ENCODE measurements at regions not wholly inside any gene's neighbourhood (a gene's known extent, or its start where the extent isn't known, plus 50 kb on each side); places are given as distances from the start of the nearest gene placed in this dataset.

GRCh38 chr3:162292409-162292808, 795.8 kb downstream of the OTOL1 start:
- whole genome bisulfite sequencing (ENCODE audit: missing lambda C conversion rate): 41% methylated on average over 1 of the region's 1 CpG
- POLR2A ChIA-PET: no interaction called here

GRCh38 chr3:162295323-162295983, 798.8 kb downstream of the OTOL1 start:
- WGBS (ENCODE audit: missing lambda C conversion rate): 2% methylated on average over 6 of the region's 6 CpGs
- peaks cover 22% of the 10 kb centered on the region for H3K4me1 ChIP-seq
- peak; percentile 100 for ATAC-seq
- peak; percentile 74 for FAIRE-seq
- peak; percentile 52 to 91 for DNase-seq (ENCODE audit: low read depth in 1 of 2, low spot score in 1 of 2)
- H3K27ac ChIP-seq: peak overlapping the region; percentile 80 to 93
- no peak overlapping the region for H3K4me3 ChIP-seq
- peak; percentile 99 for TF ChIP-seq MAFK (IDR thresholded peaks at IDR 0.05; ENCODE audit: partially characterized antibody)
- TF ChIP-seq NFE2L2 (conservative IDR thresholded peaks at IDR 0.05; ENCODE audit: low read length): peak; percentile 81
- peak; percentile 73 for TF ChIP-seq MAX (IDR thresholded peaks at IDR 0.05)
- TF ChIP-seq ZNF302 (CRISPR knock-in tag; IDR thresholded peaks at IDR 0.05): no peak
- 0 out of 2 replicates have a peak, but pooled peaks have one; percentile 21 for TF ChIP-seq PBX3 (IDR thresholded peaks at IDR 0.05)
- TF ChIP-seq FOXS1 (CRISPR knock-in tag; IDR thresholded peaks at IDR 0.05): peak; percentile 44; the same call in 1 of the 2 replicates
- peak; percentile 95 for TF ChIP-seq GATA3 (IDR thresholded peaks at IDR 0.05; ENCODE audit: borderline replicate concordance)
- TF ChIP-seq CEBPB (IDR thresholded peaks at IDR 0.05): peak in 1 of 2 experiments; percentile 69; a peak in 2 of 4 replicates
- TF ChIP-seq RAD21 (conservative IDR thresholded peaks at IDR 0.05 in 1 of 2, IDR thresholded peaks at IDR 0.05 in 1 of 2): peak; percentile 35 to 53
- no peak for TF ChIP-seq FOSB (CRISPR knock-in tag; IDR thresholded peaks at IDR 0.05)
- peak; percentile 20; the same call in 2 of the 3 replicates for TF ChIP-seq SMC3 (IDR thresholded peaks at IDR 0.05)
- TF ChIP-seq JUN (IDR thresholded peaks at IDR 0.05): peak; percentile 63 to 71; a peak in 4 of 5 replicates
- peak; percentile 94 for TF ChIP-seq JUNB (IDR thresholded peaks at IDR 0.05)
- TF ChIP-seq RFX5 (IDR thresholded peaks at IDR 0.05): no peak
- TF ChIP-seq EP300 (IDR thresholded peaks at IDR 0.05): peak; percentile 65 to 87; a peak in 3 of 5 replicates
- peak; percentile 85 for TF ChIP-seq FOSL2 (IDR thresholded peaks at IDR 0.05)
- peak; percentile 95 for TF ChIP-seq FOSL2 (CRISPR knock-in tag; IDR thresholded peaks at IDR 0.05)
- TF ChIP-seq HOXB13 (CRISPR knock-in tag; IDR thresholded peaks at IDR 0.05; ENCODE audit: low read depth): peak; percentile 39; the same call in 1 of the 2 replicates
- no peak for TF ChIP-seq KDM1A (IDR thresholded peaks at IDR 0.05; ENCODE audit: low read depth)
- no peak for TF ChIP-seq HES2 (IDR thresholded peaks at IDR 0.05)
- TF ChIP-seq CHD2 (IDR thresholded peaks at IDR 0.05; ENCODE audit: low read length, partially characterized antibody): no peak
- no peak for TF ChIP-seq E2F6 (IDR thresholded peaks at IDR 0.05; ENCODE audit: borderline replicate concordance, low read depth)
- TF ChIP-seq SREBF2 (IDR thresholded peaks at IDR 0.05): no peak
- peaks cover 7% of the 10 kb centered on the region; the same call in 2 of the 3 replicates for H3K9me3 ChIP-seq
- POLR2A ChIA-PET: interaction anchor here (1.0 kb wide), 2 partner anchors 9 to 12 kb away, joined by 3 to 4 read pairs; no protein-coding TSS in a partner anchor
- H3K4me2 ChIP-seq: peak overlapping the region; percentile 45
- CTCF ChIA-PET: interaction anchor here (1.1 to 1.9 kb wide), 2 partner anchors 10 kb away, joined by 3 to 7 read pairs; no protein-coding TSS in a partner anchor

More at GRCh38 chr3:162292409-162292808, 795.8 kb downstream of the OTOL1 start:
- peaks cover 22% of the 10 kb centered on the region for H3K4me1 ChIP-seq
- H3K4me2 ChIP-seq: no peak overlapping the region
- H3K9me3 ChIP-seq: peaks cover 4% of the 10 kb centered on the region; the same call in 2 of the 3 replicates
- CTCF ChIA-PET: no interaction called here
- TF ChIP-seq BCL3 (IDR thresholded peaks at IDR 0.05) (no peak), ESRRA (IDR thresholded peaks at IDR 0.05; ENCODE audit: borderline replicate concordance, low read length) (no peak)
- ATAC-seq (no peak), FAIRE-seq (no peak), DNase-seq (ENCODE audit: low read depth in 1 of 2, low spot score in 1 of 2) (no peak)
- H3K4me3 ChIP-seq: no peak overlapping the region
- no peak overlapping the region for H3K27ac ChIP-seq

All from A549 (cell line).